ENCODE measurements at regions not wholly inside any gene's neighbourhood (a gene's known extent, or its start where the extent isn't known, plus 50 kb on each side); places are given as distances from the start of the nearest gene placed in this dataset.

DNA sequence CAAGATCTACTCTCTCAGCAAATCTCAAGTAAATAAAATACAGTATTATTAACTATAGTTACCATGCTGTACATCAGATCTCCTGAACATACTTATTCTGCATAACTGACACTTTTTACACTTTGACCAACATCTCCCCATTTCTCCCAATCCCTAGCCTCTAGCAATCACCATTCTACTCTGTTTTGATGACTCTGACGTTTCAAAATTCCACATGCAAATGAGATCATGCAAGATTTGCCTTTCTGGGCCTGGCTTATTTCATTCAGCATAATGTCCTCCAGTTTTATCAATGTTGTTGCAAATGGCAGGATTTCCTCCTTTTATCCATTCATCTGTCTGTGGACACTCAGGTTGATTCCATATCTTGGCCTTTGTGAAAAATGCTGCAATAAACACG, 266.3 kb downstream of the RFPL4B start:
- H3K4me1 ChIP-seq, result no peaks in the 10 kb centered on the region
- H3K9me3 ChIP-seq, result no peaks in the 10 kb centered on the region
- H3K36me3 ChIP-seq, result no peaks in the 10 kb centered on the region
- H3K27me3 ChIP-seq, result no peaks in the 10 kb centered on the region
- no peak for DNase-seq
- TF ChIP-seq POLR2A (IDR thresholded peaks at IDR 0.05), result no peak
- TF ChIP-seq CTCF (IDR thresholded peaks at IDR 0.05), result no peak
- intact Hi-C loops (cut with DNase I; ENCODE audit: low total_unique reads), result no loop called here
- H3K27ac ChIP-seq, result no peak overlapping the region
- H3K4me3 ChIP-seq, result no peak overlapping the region

DNA sequence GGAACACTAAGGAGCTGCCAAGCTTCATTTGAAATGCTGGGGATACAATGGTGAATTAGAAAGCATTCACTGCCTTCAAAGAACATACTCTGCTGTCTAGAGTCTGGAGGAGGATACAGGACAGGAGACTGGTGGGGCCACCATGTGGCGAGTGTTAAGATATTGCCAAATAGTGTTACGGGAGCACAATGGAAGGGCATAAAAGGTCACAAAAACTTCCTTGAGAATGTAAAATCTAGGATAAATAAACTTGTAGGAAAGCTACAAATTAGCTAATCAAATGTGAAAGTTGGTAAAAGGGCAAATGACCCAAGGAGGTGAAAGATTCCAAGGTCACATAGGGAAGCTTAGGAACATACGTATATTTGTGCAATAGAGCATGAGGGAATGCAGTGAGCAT, 271.7 kb downstream of the RFPL4B start:
- H3K27ac ChIP-seq, result no peak overlapping the region
- no peaks in the 10 kb centered on the region for H3K36me3 ChIP-seq
- H3K9me3 ChIP-seq, result no peaks in the 10 kb centered on the region
- no peak overlapping the region for H3K4me3 ChIP-seq
- intact Hi-C loops (cut with DNase I; ENCODE audit: low total_unique reads), result no loop called here
- H3K4me1 ChIP-seq, result no peaks in the 10 kb centered on the region
- DNase-seq, result no peak
- H3K27me3 ChIP-seq, result no peaks in the 10 kb centered on the region
- no peak for TF ChIP-seq CTCF (IDR thresholded peaks at IDR 0.05)
- no peak for TF ChIP-seq POLR2A (IDR thresholded peaks at IDR 0.05)

DNA sequence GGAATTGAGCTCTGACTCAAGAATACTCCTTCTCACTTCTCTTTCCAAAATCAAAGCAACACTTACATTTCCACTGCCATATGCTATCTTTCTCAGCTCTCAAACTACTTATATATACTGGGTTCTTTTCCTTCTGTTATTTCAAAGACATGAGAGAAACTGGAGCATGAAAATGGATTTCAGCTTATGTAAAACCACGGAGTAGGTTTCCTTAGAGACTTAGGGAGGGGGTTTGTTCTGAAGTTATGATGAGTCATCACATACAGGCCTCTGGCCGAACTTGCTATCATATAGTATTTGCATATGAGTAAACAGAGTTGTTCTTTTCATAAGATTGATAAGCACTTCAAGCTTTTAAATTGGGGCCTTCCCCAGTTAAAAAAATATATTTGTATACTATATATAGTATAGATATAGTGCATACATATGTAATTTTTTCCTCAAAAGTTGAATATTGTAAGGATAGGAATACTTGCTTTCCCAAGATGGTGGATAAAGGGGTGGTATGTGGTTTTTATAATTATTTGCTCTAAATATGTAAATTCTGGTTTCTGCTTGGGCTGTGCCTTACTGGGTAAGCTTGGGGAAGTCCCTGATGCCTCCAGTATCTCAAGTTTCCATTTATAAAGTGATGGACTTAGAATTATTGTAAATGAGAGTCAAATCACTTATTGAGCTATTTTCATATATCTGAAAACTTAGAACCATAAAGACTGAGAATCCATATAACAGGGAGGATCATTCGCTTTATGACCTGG, 273.9 kb downstream of the RFPL4B start:
- Histone ChIP-seq H3K4me1 (no peaks in the 10 kb centered on the region), H3K27ac (no peak overlapping the region), H3K9me3 (no peaks in the 10 kb centered on the region), H3K36me3 (no peaks in the 10 kb centered on the region), H3K27me3 (no peaks in the 10 kb centered on the region), H3K4me3 (no peak overlapping the region)
- DNase-seq, result no peak
- intact Hi-C loops (cut with DNase I; ENCODE audit: low total_unique reads), result no loop called here
- TF ChIP-seq POLR2A (IDR thresholded peaks at IDR 0.05), result no peak
- TF ChIP-seq CTCF (IDR thresholded peaks at IDR 0.05), result no peak

GRCh38 chr6:112622036-112622435, 274.9 kb downstream of the RFPL4B start:
- TF ChIP-seq CTCF (IDR thresholded peaks at IDR 0.05) (no peak), POLR2A (IDR thresholded peaks at IDR 0.05) (no peak)
- Histone ChIP-seq H3K27ac (no peak overlapping the region), H3K27me3 (no peaks in the 10 kb centered on the region), H3K4me3 (no peak overlapping the region), H3K9me3 (no peaks in the 10 kb centered on the region), H3K4me1 (no peaks in the 10 kb centered on the region), H3K36me3 (no peaks in the 10 kb centered on the region)
- intact Hi-C loops (cut with DNase I; ENCODE audit: low total_unique reads), result no loop called here
- no peak for DNase-seq

DNA sequence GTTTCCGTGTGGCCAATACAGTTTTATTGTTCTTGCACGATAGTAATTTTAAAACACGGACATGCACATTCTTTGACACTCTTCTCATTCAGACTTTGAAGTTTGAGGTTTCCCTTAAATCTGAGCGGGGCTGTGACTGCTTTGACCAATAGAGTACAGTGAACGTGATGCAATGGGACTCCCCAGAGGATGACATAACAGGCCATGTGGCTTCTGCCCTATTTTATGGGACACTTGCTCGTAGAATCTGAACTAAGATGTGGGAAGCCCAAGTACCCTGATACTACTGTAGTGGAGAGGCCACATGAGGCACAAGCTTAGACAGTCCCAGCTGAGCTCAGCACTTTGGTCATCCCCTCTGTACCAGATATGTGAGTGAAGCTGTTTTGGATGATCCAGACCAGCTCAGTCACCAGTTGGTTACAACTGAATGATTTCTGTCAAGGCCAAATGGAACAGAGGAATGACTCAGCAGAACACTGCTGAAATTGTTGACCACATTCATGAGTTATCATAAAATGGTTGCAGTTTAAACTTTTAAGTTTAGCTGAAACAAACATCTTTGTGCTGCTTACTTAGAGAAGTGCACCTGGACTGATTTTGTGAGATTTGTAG, 279.4 kb downstream of the RFPL4B start:
- H3K27me3 ChIP-seq, result no peaks in the 10 kb centered on the region
- intact Hi-C loops (cut with DNase I; ENCODE audit: low total_unique reads), result no loop called here
- H3K27ac ChIP-seq, result no peak overlapping the region
- no peak overlapping the region for H3K4me3 ChIP-seq
- H3K36me3 ChIP-seq, result no peaks in the 10 kb centered on the region
- no peaks in the 10 kb centered on the region for H3K9me3 ChIP-seq
- no peaks in the 10 kb centered on the region for H3K4me1 ChIP-seq
- TF ChIP-seq CTCF (IDR thresholded peaks at IDR 0.05) (no peak), POLR2A (IDR thresholded peaks at IDR 0.05) (no peak)
- DNase-seq, result no peak
